Ascending aorta (tissue), 2 donors: ENCODE measurements at regions not wholly inside any gene's neighbourhood (a gene's known extent, or its start where the extent isn't known, plus 50 kb on each side); places are given as distances from the start of the nearest gene placed in this dataset.

Experiments
- DNase-seq, 2 donors: peaks; one replicate each; pipeline ENCODE4 v3.0.0-alpha.2; 2019; ENCODE audit warnings: low spot score in 2 of 2
- H3K27ac ChIP-seq, 2 donors: fragments of 200-600 bp; sonication (generic); one replicate each; pipeline ENCODE4 v1.5.1; 2016 to 2017; ENCODE audit warnings: mild to moderate bottlenecking in 1 of 2
- H3K27me3 ChIP-seq: fragments of 200-600 bp; sonication (generic); one replicate; pipeline ENCODE4 v1.5.1; 2017
- H3K36me3 ChIP-seq, 2 donors: fragments of 200-600 bp; sonication (generic); one replicate each; pipeline ENCODE4 v1.5.1; 2016
- H3K4me1 ChIP-seq, 2 donors: fragments of 200-600 bp; sonication (generic); one replicate each; pipeline ENCODE4 v1.5.1; 2016 to 2017; ENCODE audit warnings: mild to moderate bottlenecking in 1 of 2
- H3K4me3 ChIP-seq, 2 donors: fragments of 200-600 bp; sonication (generic); one replicate each; pipeline ENCODE4 v1.5.1; 2016 to 2017; ENCODE audit warnings: mild to moderate bottlenecking in 1 of 2
- H3K9me3 ChIP-seq, 2 donors: fragments of 200-600 bp; sonication (generic); one replicate each; pipeline ENCODE4 v1.5.1; 2016
- intact Hi-C: fragments of 100-400 bp; cut with DNase I; formaldehyde crosslinking; loops from one replicate; pipeline ENCODE4 v1.15.1; 2023
- TF ChIP-seq, protein P1 (sequence below), 3 experiments: fragments of 200-600 bp in 2 of 3; fragments of 450-650 bp in 1 of 3; sonication (generic) in 2 of 3; IDR thresholded peaks; one replicate each; pipeline ENCODE4 v1.5.1; 2016 to 2019; ENCODE audit warnings: antibody characterized with exemption in 3 of 3, mild to moderate bottlenecking in 1 of 3, moderate library complexity in 1 of 3

DNA sequence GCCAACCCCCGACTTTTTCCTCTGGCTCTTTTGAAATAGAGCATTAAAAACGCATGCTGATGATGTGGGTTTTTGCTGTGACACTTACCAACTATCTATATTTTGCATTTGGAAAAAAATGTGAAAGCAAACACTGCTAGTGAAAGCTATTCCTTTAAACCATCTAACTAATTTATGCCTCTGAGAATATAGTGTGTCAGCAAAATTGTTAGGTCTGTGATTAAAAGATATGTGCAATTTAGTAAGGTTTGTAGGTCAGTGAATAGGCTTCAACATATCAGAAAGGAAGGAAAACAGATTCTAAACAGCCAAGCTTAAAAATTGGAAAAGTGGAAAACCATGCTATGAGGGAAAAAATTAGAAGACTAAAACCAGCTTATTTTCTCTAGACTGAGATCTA, 1929.3 kb downstream of the NCAM2 start:
- TF ChIP-seq, protein P1, sequence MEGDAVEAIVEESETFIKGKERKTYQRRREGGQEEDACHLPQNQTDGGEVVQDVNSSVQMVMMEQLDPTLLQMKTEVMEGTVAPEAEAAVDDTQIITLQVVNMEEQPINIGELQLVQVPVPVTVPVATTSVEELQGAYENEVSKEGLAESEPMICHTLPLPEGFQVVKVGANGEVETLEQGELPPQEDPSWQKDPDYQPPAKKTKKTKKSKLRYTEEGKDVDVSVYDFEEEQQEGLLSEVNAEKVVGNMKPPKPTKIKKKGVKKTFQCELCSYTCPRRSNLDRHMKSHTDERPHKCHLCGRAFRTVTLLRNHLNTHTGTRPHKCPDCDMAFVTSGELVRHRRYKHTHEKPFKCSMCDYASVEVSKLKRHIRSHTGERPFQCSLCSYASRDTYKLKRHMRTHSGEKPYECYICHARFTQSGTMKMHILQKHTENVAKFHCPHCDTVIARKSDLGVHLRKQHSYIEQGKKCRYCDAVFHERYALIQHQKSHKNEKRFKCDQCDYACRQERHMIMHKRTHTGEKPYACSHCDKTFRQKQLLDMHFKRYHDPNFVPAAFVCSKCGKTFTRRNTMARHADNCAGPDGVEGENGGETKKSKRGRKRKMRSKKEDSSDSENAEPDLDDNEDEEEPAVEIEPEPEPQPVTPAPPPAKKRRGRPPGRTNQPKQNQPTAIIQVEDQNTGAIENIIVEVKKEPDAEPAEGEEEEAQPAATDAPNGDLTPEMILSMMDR (IDR thresholded peaks at IDR 0.05): no peak
- Histone ChIP-seq H3K9me3 (peaks cover 0 to 4% of the 10 kb centered on the region in 2 donors), H3K27ac (no peak overlapping the region), H3K27me3 (no peaks in the 10 kb centered on the region), H3K4me3 (no peak overlapping the region), H3K4me1 (no peaks in the 10 kb centered on the region), H3K36me3 (no peaks in the 10 kb centered on the region)
- intact Hi-C loops: no loop called here
- no peak for DNase-seq

DNA sequence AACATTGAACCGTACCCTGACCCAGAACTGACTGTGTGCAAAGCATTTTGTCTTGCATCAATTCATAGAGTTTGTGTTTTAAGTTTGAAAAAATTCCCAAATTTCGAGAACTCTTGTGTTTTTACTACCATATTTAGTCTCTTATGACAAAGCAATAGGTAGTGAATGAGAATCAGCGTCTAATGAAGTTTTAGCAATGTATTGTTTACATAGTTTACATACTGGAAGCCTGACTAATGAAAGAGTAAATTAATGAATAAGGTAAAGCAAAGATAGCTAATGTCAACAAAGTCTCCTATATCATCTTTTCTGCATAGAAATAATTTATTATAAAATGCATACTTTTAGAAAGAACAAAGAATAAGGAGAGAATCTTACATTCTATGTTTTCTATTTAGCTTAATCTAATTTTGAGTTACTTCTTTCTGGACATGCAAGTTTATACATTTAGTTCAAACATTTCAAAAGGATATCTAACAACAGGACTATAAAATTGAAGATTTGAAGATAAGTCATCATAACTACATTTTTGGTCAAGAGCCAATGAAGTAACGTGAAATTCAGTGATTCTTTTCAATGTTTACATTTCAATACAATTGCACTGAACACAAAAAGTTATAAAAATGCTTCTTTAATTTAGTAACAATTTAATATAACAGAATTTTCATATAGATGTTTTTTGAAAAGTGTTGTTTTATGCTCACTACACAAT, 1943.7 kb downstream of the NCAM2 start:
- intact Hi-C loops: no loop called here
- Histone ChIP-seq H3K9me3 (no peaks in the 10 kb centered on the region), H3K4me1 (no peaks in the 10 kb centered on the region), H3K27me3 (no peaks in the 10 kb centered on the region), H3K4me3 (no peak overlapping the region), H3K36me3 (no peaks in the 10 kb centered on the region), H3K27ac (no peak overlapping the region)
- TF ChIP-seq, protein P1 (IDR thresholded peaks at IDR 0.05): no peak
- DNase-seq: no peak

DNA sequence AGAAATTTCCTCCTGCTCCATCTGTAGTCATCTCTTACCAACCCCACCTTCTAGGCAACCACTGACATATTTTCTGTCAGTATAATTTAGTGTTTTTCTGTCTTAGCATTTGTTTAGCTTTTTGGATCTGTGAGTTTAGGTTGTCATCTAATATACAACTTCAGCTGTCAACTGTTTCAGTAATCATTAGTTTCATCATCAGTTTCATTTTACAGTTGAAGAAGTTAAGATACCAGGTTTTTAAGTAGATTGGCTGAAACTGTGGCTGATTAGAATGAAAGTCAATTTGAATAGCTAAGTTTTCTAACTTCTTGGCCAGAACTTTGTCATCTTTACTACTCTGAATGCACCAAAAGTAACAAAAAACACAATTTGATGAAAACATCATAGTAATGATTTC, 1957.3 kb downstream of the NCAM2 start:
- H3K27me3 ChIP-seq: no peaks in the 10 kb centered on the region
- no peak overlapping the region for H3K27ac ChIP-seq
- H3K9me3 ChIP-seq: no peaks in the 10 kb centered on the region
- TF ChIP-seq, protein P1 (IDR thresholded peaks at IDR 0.05): no peak
- no peaks in the 10 kb centered on the region for H3K4me1 ChIP-seq
- intact Hi-C loops: no loop called here
- H3K4me3 ChIP-seq: no peak overlapping the region
- H3K36me3 ChIP-seq: no peaks in the 10 kb centered on the region
- no peak for DNase-seq

DNA sequence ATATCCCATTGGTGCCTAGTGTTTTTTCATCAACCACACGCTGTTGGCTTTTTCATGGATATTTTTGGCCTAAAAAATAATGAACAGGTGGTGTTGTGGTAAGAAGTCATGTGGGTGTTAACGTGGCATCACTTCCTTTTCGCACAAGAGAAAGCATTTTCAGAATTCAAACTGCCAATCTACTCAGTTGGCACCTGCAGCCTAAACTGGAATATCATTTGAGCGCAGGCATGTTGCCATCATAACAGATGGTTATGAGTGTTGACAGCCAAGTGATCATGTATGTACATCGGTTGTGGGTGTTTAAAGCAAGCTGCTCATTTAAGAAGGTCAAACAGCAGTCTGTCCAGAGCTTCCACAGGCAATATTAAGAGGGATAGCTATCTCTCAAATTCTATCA, 1963.0 kb downstream of the NCAM2 start:
- intact Hi-C loops: no loop called here
- Histone ChIP-seq H3K4me3 (no peak overlapping the region), H3K27ac (no peak overlapping the region), H3K36me3 (no peaks in the 10 kb centered on the region), H3K27me3 (no peaks in the 10 kb centered on the region), H3K9me3 (no peaks in the 10 kb centered on the region), H3K4me1 (no peaks in the 10 kb centered on the region)
- no peak for DNase-seq
- TF ChIP-seq, protein P1 (IDR thresholded peaks at IDR 0.05): no peak

DNA sequence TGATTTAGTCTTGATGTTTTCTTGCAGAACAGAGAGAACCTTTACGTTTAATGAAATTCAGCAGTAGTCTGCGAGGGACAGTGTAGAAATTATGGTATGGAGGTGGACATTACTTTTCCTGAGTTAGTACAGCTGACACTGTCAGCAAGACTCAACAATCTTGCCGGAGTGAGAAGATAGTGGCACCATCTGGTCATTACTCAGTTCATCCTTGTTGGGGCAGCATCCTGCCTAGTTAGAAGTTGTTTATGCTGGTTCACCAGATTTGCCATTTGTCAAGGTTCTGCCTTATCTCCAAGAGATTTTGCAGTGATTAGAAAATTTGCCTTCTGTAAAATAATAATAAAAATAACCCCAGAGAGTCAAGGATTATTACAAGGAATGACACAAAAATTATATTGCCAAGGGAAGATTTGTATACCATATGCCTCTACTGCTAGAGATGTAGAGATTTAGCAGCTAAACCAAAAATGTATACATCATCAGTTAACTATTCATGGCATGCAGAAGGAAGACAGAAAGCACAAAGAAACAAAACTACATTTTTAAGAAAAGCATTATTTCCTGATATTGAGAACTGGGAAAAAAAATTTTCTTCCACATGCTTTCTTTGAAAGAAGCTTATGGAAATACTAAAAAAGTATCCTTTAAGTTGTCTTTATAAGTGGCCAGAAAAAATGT, 1967.4 kb downstream of the NCAM2 start:
- DNase-seq: no peak
- Histone ChIP-seq H3K9me3 (no peaks in the 10 kb centered on the region), H3K4me1 (no peaks in the 10 kb centered on the region), H3K4me3 (no peak overlapping the region), H3K36me3 (no peaks in the 10 kb centered on the region), H3K27ac (no peak overlapping the region), H3K27me3 (no peaks in the 10 kb centered on the region)
- TF ChIP-seq, protein P1 (IDR thresholded peaks at IDR 0.05): no peak
- intact Hi-C loops: no loop called here
